ENCODE measurements at regions not wholly inside any gene's neighbourhood (a gene's known extent, or its start where the extent isn't known, plus 50 kb on each side); places are given as distances from the start of the nearest gene placed in this dataset.

- DNase-seq: no peak
Observed at GRCh38 chr11:70915158-70915985, 337.0 kb downstream of the SHANK2 start.

GRCh38 chr11:70916351-70916750, 336.0 kb downstream of the SHANK2 start:
- no peak for DNase-seq

- no peak for DNase-seq
Observed at GRCh38 chr11:70918242-70918641, 334.1 kb downstream of the SHANK2 start.

GRCh38 chr11:70921804-70922203, 330.6 kb downstream of the SHANK2 start:
- no peak for DNase-seq

GRCh38 chr11:70924108-70924507, 328.3 kb downstream of the SHANK2 start:
- no peak for DNase-seq

GRCh38 chr11:70925238-70925637, 327.1 kb downstream of the SHANK2 start:
- no peak for DNase-seq

- no peak for DNase-seq
Observed at GRCh38 chr11:70926543-70927201, 325.7 kb downstream of the SHANK2 start.

- no peak for DNase-seq
Observed at GRCh38 chr11:70928854-70929598, 323.4 kb downstream of the SHANK2 start.

- no peak for DNase-seq
Observed at GRCh38 chr11:70930215-70930614, 322.2 kb downstream of the SHANK2 start.

- DNase-seq: no peak
Observed at GRCh38 chr11:70931430-70931829, 320.9 kb downstream of the SHANK2 start.

- DNase-seq: no peak
Observed at GRCh38 chr11:70933981-70934583, 318.3 kb downstream of the SHANK2 start.

GRCh38 chr11:70935006-70935768, 317.2 kb downstream of the SHANK2 start:
- no peak for DNase-seq

- no peak for DNase-seq
Observed at GRCh38 chr11:70942593-70942992, 309.8 kb downstream of the SHANK2 start.

GRCh38 chr11:70944141-70944540, 308.2 kb downstream of the SHANK2 start:
- no peak for DNase-seq

- no peak for DNase-seq
Observed at GRCh38 chr11:70944636-70945035, 307.7 kb downstream of the SHANK2 start.

- no peak for DNase-seq
Observed at GRCh38 chr11:70948398-70948797, 304.0 kb downstream of the SHANK2 start.

GRCh38 chr11:70948855-70949531, 303.4 kb downstream of the SHANK2 start:
- no peak for DNase-seq

GRCh38 chr11:70951139-70951804, 301.1 kb downstream of the SHANK2 start:
- DNase-seq: no peak

- no peak for DNase-seq
Observed at GRCh38 chr11:70952191-70952590, 300.2 kb downstream of the SHANK2 start.

- DNase-seq: no peak
Observed at GRCh38 chr11:70953720-70954119, 298.7 kb downstream of the SHANK2 start.

- DNase-seq: no peak
Observed at GRCh38 chr11:70954471-70954870, 297.9 kb downstream of the SHANK2 start.
